GM12878 (cell line): ENCODE measurements at regions not wholly inside any gene's neighbourhood (a gene's known extent, or its start where the extent isn't known, plus 50 kb on each side); places are given as distances from the start of the nearest gene placed in this dataset.

Experiments used
- BHLHE40 ChIP-seq, 2 experiments: fragments of 450-650 bp in 1 of 2; IDR thresholded peaks; 2 replicates each; pipeline ENCODE4 v1.6.1; 2011 to 2017; ENCODE audit warnings: low read depth in 2 of 2, borderline replicate concordance in 1 of 2, improper control_type of control experiment in 1 of 2, low read length in 1 of 2, mild to moderate bottlenecking in 1 of 2
- CUX1 ChIP-seq: IDR thresholded peaks from 2 replicates; pipeline ENCODE4 v1.6.1; 2012; ENCODE audit warnings: improper control_type of control experiment, low read depth, low read length; ENCODE audit not compliant: insufficient replicate concordance
- E4F1 ChIP-seq: fragments of 450-650 bp; IDR thresholded peaks from 2 replicates; pipeline ENCODE4 v1.6.1; 2018; ENCODE audit warnings: borderline replicate concordance, mild to moderate bottlenecking; ENCODE audit not compliant: partially characterized antibody
- MYB ChIP-seq: fragments of 150-350 bp; IDR thresholded peaks from 2 replicates; pipeline ENCODE4 v1.6.1; 2014; ENCODE audit warnings: mild to moderate bottlenecking, low read depth, low read length, borderline replicate concordance
- POU2F2 ChIP-seq: IDR thresholded peaks from 3 replicates; pipeline ENCODE4 v1.6.1; 2011; ENCODE audit warnings: low read depth, mild to moderate bottlenecking, low read length, borderline replicate concordance
- SIN3A ChIP-seq: IDR thresholded peaks from 2 replicates; pipeline ENCODE4 v1.6.1; 2012; ENCODE audit warnings: low read depth, low read length, improper control_type of control experiment

- TF ChIP-seq POU2F2 (no peak), CUX1 (no peak), E4F1 (no peak), SIN3A (no peak), MYB (no peak), BHLHE40 (IDR thresholded peaks at IDR 0.05; ENCODE audit: borderline replicate concordance in 1 of 2, low read depth in 2 of 2, low read length in 1 of 2) (no peak)
- TF ChIP-seq, all 136 proteins: peak for 0
Measured at GRCh38 chr11:109342261-109342660, 79.7 kb upstream of the C11orf87 start (continued).
